Neural crest cell (in vitro differentiated cells): ENCODE measurements at regions not wholly inside any gene's neighbourhood (a gene's known extent, or its start where the extent isn't known, plus 50 kb on each side); places are given as distances from the start of the nearest gene placed in this dataset.

Source experiments
- DNase-seq: peaks from one replicate; pipeline ENCODE4 v3.0.0; 2021; ENCODE audit warnings: low read depth, mixed read lengths, low spot score
- H3K27ac Mint-ChIP-seq: one replicate; pipeline ENCODE4 v1.8.0; 2021; ENCODE audit warnings: mild to moderate bottlenecking, mixed read lengths; ENCODE audit not compliant: unreplicated experiment
- H3K27me3 Mint-ChIP-seq: 2 replicates; pipeline ENCODE4 v1.8.0; 2021; ENCODE audit warnings: low read depth, mild to moderate bottlenecking, mixed read lengths
- H3K36me3 Mint-ChIP-seq: 2 replicates; pipeline ENCODE4 v1.8.0; 2021; ENCODE audit warnings: low read depth, mild to moderate bottlenecking, mixed read lengths
- H3K4me1 Mint-ChIP-seq: 2 replicates; pipeline ENCODE4 v1.8.0; 2021; ENCODE audit warnings: mixed read lengths
- H3K4me3 Mint-ChIP-seq: one replicate; pipeline ENCODE4 v1.8.0; 2021; ENCODE audit warnings: mild to moderate bottlenecking, mixed read lengths
- H3K9me3 Mint-ChIP-seq: 2 replicates; pipeline ENCODE4 v1.8.0; 2021; ENCODE audit warnings: mixed read lengths
- CTCF ChIP-seq: fragments of 200-600 bp; sonication (generic); conservative IDR thresholded peaks from 2 replicates; pipeline ENCODE4 v1.5.0; 2021; ENCODE audit warnings: antibody characterized with exemption, mild to moderate bottlenecking

- no peaks in the 10 kb centered on the region for H3K27me3 Mint-ChIP-seq
- no peak for DNase-seq
- H3K36me3 Mint-ChIP-seq, result no peaks in the 10 kb centered on the region
- peaks cover 4% of the 10 kb centered on the region for H3K4me1 Mint-ChIP-seq
- H3K27ac Mint-ChIP-seq, result no peak overlapping the region
- no peaks in the 10 kb centered on the region for H3K9me3 Mint-ChIP-seq
- no peak for TF ChIP-seq CTCF
- no peak overlapping the region for H3K4me3 Mint-ChIP-seq
Observed at GRCh38 chr13:65857942-65858565, 1372.1 kb downstream of the PCDH9 start.

GRCh38 chr13:65856431-65856830 lies 1373.7 kb downstream of the PCDH9 start:
- DNase-seq, result no peak
- TF ChIP-seq CTCF, result no peak
- Mint-ChIP-seq H3K4me3 (no peak overlapping the region), H3K4me1 (peaks cover 4% of the 10 kb centered on the region), H3K27me3 (no peaks in the 10 kb centered on the region), H3K9me3 (no peaks in the 10 kb centered on the region), H3K27ac (no peak overlapping the region), H3K36me3 (no peaks in the 10 kb centered on the region)

DNA sequence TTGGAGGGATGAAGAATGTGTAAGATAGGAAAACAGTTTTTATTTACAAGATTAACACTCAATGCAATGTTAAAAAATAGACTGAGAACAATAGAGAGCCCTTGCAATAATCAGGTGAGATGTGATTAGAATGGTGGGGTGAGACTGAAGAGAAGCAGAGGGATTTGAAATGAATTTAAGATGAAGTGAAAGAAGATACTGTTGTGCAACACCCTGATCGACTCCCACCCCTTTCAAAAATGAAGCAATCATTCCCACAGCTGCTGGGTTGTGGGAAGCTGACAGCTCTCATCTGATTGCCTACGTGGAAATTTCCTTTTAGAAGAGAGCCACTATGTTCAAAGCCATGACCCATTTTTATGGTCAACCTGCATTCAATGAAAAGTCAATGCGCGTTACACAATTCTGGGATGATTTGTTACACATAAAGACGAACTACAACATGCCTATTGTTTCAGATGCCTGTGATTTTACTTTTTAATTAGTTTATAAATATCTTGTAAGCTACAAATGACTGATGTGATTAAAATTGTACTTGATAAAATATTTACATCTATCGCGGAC lies 1374.8 kb downstream of the PCDH9 start:
- Mint-ChIP-seq H3K27ac (no peak overlapping the region), H3K36me3 (no peaks in the 10 kb centered on the region), H3K4me3 (no peak overlapping the region), H3K9me3 (no peaks in the 10 kb centered on the region), H3K27me3 (no peaks in the 10 kb centered on the region), H3K4me1 (peaks cover 4% of the 10 kb centered on the region)
- DNase-seq, result no peak
- no peak for TF ChIP-seq CTCF

GRCh38 chr13:65854431-65854830 lies 1375.7 kb downstream of the PCDH9 start:
- H3K27me3 Mint-ChIP-seq, result no peaks in the 10 kb centered on the region
- peaks cover 4% of the 10 kb centered on the region for H3K4me1 Mint-ChIP-seq
- no peaks in the 10 kb centered on the region for H3K36me3 Mint-ChIP-seq
- H3K9me3 Mint-ChIP-seq, result no peaks in the 10 kb centered on the region
- no peak for TF ChIP-seq CTCF
- H3K27ac Mint-ChIP-seq, result no peak overlapping the region
- DNase-seq, result no peak
- no peak overlapping the region for H3K4me3 Mint-ChIP-seq

- no peaks in the 10 kb centered on the region for H3K27me3 Mint-ChIP-seq
- H3K4me3 Mint-ChIP-seq, result no peak overlapping the region
- H3K27ac Mint-ChIP-seq, result no peak overlapping the region
- DNase-seq, result no peak
- H3K36me3 Mint-ChIP-seq, result no peaks in the 10 kb centered on the region
- no peak for TF ChIP-seq CTCF
- no peaks in the 10 kb centered on the region for H3K9me3 Mint-ChIP-seq
- H3K4me1 Mint-ChIP-seq, result peaks cover 4% of the 10 kb centered on the region
Observed at GRCh38 chr13:65844266-65844841, 1385.8 kb downstream of the PCDH9 start.
